ENCODE measurements at regions not wholly inside any gene's neighbourhood (a gene's known extent, or its start where the extent isn't known, plus 50 kb on each side); places are given as distances from the start of the nearest gene placed in this dataset.

GRCh38 chr5:97914483-97914882 lies 731.4 kb upstream of the RIOK2 start:
- no peak for ATAC-seq (replicated peaks)
- Mint-ChIP-seq H3K27ac (no peak overlapping the region), H3K4me3 (no peak overlapping the region), H3K27me3 (no peaks in the 10 kb centered on the region), H3K9me3 (peaks cover 2 to 3% of the 10 kb centered on the region in 2 donors), H3K4me1 (ENCODE audit: low read depth in 2 of 2) (no peaks in the 10 kb centered on the region), H3K36me3 (ENCODE audit: insufficient read depth) (no peaks in the 10 kb centered on the region)
- DNase-seq = no peak

GRCh38 chr5:97915106-97915505 lies 732.1 kb upstream of the RIOK2 start:
- H3K4me3 Mint-ChIP-seq = no peak overlapping the region

GRCh38 chr5:97918057-97918456 lies 735.0 kb upstream of the RIOK2 start:
- DNase-seq = no peak
- ATAC-seq (replicated peaks) = no peak
- H3K36me3 Mint-ChIP-seq (ENCODE audit: insufficient read depth) = peaks cover 3% of the 10 kb centered on the region
- H3K27me3 Mint-ChIP-seq = no peaks in the 10 kb centered on the region
- no peak overlapping the region for H3K4me3 Mint-ChIP-seq
- peaks cover 1 to 13% of the 10 kb centered on the region in 2 donors for H3K9me3 Mint-ChIP-seq
- H3K4me1 Mint-ChIP-seq (ENCODE audit: low read depth in 2 of 2) = no peaks in the 10 kb centered on the region
- H3K27ac Mint-ChIP-seq = no peak overlapping the region

More at GRCh38 chr5:97915106-97915505, 732.1 kb upstream of the RIOK2 start:
- DNase-seq (no peak), ATAC-seq (replicated peaks) (no peak)
- Mint-ChIP-seq H3K36me3 (ENCODE audit: insufficient read depth) (no peaks in the 10 kb centered on the region), H3K27me3 (no peaks in the 10 kb centered on the region), H3K27ac (no peak overlapping the region), H3K9me3 (peaks cover 2 to 7% of the 10 kb centered on the region in 2 donors), H3K4me1 (ENCODE audit: low read depth in 2 of 2) (no peaks in the 10 kb centered on the region)

GRCh38 chr5:97918620-97919019 lies 735.6 kb upstream of the RIOK2 start:
- H3K36me3 Mint-ChIP-seq (ENCODE audit: insufficient read depth) = peaks cover 3% of the 10 kb centered on the region
- peaks cover 1 to 13% of the 10 kb centered on the region in 2 donors for H3K9me3 Mint-ChIP-seq
- H3K27me3 Mint-ChIP-seq = no peaks in the 10 kb centered on the region
- ATAC-seq (replicated peaks) (no peak), DNase-seq (no peak)
- H3K4me3 Mint-ChIP-seq = no peak overlapping the region
- no peaks in the 10 kb centered on the region for H3K4me1 Mint-ChIP-seq (ENCODE audit: low read depth in 2 of 2)
- H3K27ac Mint-ChIP-seq = no peak overlapping the region

- peaks cover 3% of the 10 kb centered on the region for H3K36me3 Mint-ChIP-seq (ENCODE audit: insufficient read depth)
- H3K27ac Mint-ChIP-seq = no peak overlapping the region
- no peak for ATAC-seq (replicated peaks)
- no peak for DNase-seq
- no peaks in the 10 kb centered on the region for H3K27me3 Mint-ChIP-seq
- H3K9me3 Mint-ChIP-seq = peaks cover 1 to 13% of the 10 kb centered on the region in 2 donors
- H3K4me1 Mint-ChIP-seq (ENCODE audit: low read depth in 2 of 2) = no peaks in the 10 kb centered on the region
- no peak overlapping the region for H3K4me3 Mint-ChIP-seq
Observed at GRCh38 chr5:97919719-97920118, 736.7 kb upstream of the RIOK2 start.

GRCh38 chr5:97922776-97923175 lies 739.7 kb upstream of the RIOK2 start:
- Mint-ChIP-seq H3K27ac (no peak overlapping the region), H3K4me3 (no peak overlapping the region), H3K4me1 (ENCODE audit: low read depth in 2 of 2) (no peaks in the 10 kb centered on the region), H3K27me3 (no peaks in the 10 kb centered on the region), H3K9me3 (peaks cover 5 to 13% of the 10 kb centered on the region in 2 donors), H3K36me3 (ENCODE audit: insufficient read depth) (peaks cover 3% of the 10 kb centered on the region)
- DNase-seq = no peak
- no peak for ATAC-seq (replicated peaks)

GRCh38 chr5:97923496-97923895 lies 740.4 kb upstream of the RIOK2 start:
- H3K27ac Mint-ChIP-seq = no peak overlapping the region
- H3K4me3 Mint-ChIP-seq = no peak overlapping the region
- peaks cover 3% of the 10 kb centered on the region for H3K36me3 Mint-ChIP-seq (ENCODE audit: insufficient read depth)
- H3K9me3 Mint-ChIP-seq = peaks cover 5 to 13% of the 10 kb centered on the region in 2 donors
- DNase-seq = no peak
- no peaks in the 10 kb centered on the region for H3K27me3 Mint-ChIP-seq
- ATAC-seq (replicated peaks) = no peak
- H3K4me1 Mint-ChIP-seq (ENCODE audit: low read depth in 2 of 2) = no peaks in the 10 kb centered on the region

- peaks cover 5 to 13% of the 10 kb centered on the region in 2 donors for H3K9me3 Mint-ChIP-seq
- no peaks in the 10 kb centered on the region for H3K27me3 Mint-ChIP-seq
- no peak overlapping the region for H3K27ac Mint-ChIP-seq
- H3K36me3 Mint-ChIP-seq (ENCODE audit: insufficient read depth) = peaks cover 3% of the 10 kb centered on the region
- no peak overlapping the region for H3K4me3 Mint-ChIP-seq
- no peaks in the 10 kb centered on the region for H3K4me1 Mint-ChIP-seq (ENCODE audit: low read depth in 2 of 2)
- ATAC-seq (replicated peaks) (no peak), DNase-seq (no peak)
Observed at GRCh38 chr5:97923997-97924396, 741.0 kb upstream of the RIOK2 start.

- no peaks in the 10 kb centered on the region for H3K27me3 Mint-ChIP-seq
- H3K4me1 Mint-ChIP-seq (ENCODE audit: low read depth in 2 of 2) = no peaks in the 10 kb centered on the region
Observed at GRCh38 chr5:97929383-97929782, 746.3 kb upstream of the RIOK2 start.

GRCh38 chr5:97931829-97932228 lies 748.8 kb upstream of the RIOK2 start:
- DNase-seq (no peak), ATAC-seq (replicated peaks) (no peak)
- no peak overlapping the region for H3K4me3 Mint-ChIP-seq
- H3K27ac Mint-ChIP-seq = no peak overlapping the region
- no peaks in the 10 kb centered on the region for H3K4me1 Mint-ChIP-seq (ENCODE audit: low read depth in 2 of 2)
- H3K9me3 Mint-ChIP-seq = peaks cover 6 to 25% of the 10 kb centered on the region in 2 donors
- no peaks in the 10 kb centered on the region for H3K36me3 Mint-ChIP-seq (ENCODE audit: insufficient read depth)
- no peaks in the 10 kb centered on the region for H3K27me3 Mint-ChIP-seq

More at GRCh38 chr5:97929383-97929782, 746.3 kb upstream of the RIOK2 start:
- no peaks in the 10 kb centered on the region for H3K36me3 Mint-ChIP-seq (ENCODE audit: insufficient read depth)
- ATAC-seq (replicated peaks) (no peak), DNase-seq (no peak)
- H3K27ac Mint-ChIP-seq = no peak overlapping the region
- peaks cover 5 to 16% of the 10 kb centered on the region in 2 donors for H3K9me3 Mint-ChIP-seq
- no peak overlapping the region for H3K4me3 Mint-ChIP-seq

- Mint-ChIP-seq H3K27me3 (no peaks in the 10 kb centered on the region), H3K9me3 (peaks cover 4 to 31% of the 10 kb centered on the region in 2 donors), H3K36me3 (ENCODE audit: insufficient read depth) (no peaks in the 10 kb centered on the region), H3K4me1 (ENCODE audit: low read depth in 2 of 2) (no peaks in the 10 kb centered on the region), H3K4me3 (no peak overlapping the region), H3K27ac (no peak overlapping the region)
- no peak for ATAC-seq (replicated peaks)
- DNase-seq = no peak
Observed at GRCh38 chr5:97936231-97936630, 753.2 kb upstream of the RIOK2 start.

GRCh38 chr5:97937846-97938245 lies 754.8 kb upstream of the RIOK2 start:
- Mint-ChIP-seq H3K27ac (no peak overlapping the region), H3K4me3 (no peak overlapping the region), H3K9me3 (peaks cover 4 to 31% of the 10 kb centered on the region in 2 donors), H3K36me3 (ENCODE audit: insufficient read depth) (no peaks in the 10 kb centered on the region), H3K27me3 (no peaks in the 10 kb centered on the region), H3K4me1 (ENCODE audit: low read depth in 2 of 2) (no peaks in the 10 kb centered on the region)
- no peak for ATAC-seq (replicated peaks)
- no peak for DNase-seq

- ATAC-seq (replicated peaks) (no peak), DNase-seq (no peak)
- Mint-ChIP-seq H3K9me3 (peaks cover 0 to 12% of the 10 kb centered on the region in 2 donors), H3K4me3 (no peak overlapping the region), H3K36me3 (ENCODE audit: insufficient read depth) (no peaks in the 10 kb centered on the region), H3K27me3 (no peaks in the 10 kb centered on the region), H3K27ac (no peak overlapping the region), H3K4me1 (ENCODE audit: low read depth in 2 of 2) (no peaks in the 10 kb centered on the region)
Observed at GRCh38 chr5:97943036-97943435, 760.0 kb upstream of the RIOK2 start.

GRCh38 chr5:97951139-97951538 lies 768.1 kb upstream of the RIOK2 start:
- Mint-ChIP-seq H3K36me3 (ENCODE audit: insufficient read depth) (no peaks in the 10 kb centered on the region), H3K27me3 (no peaks in the 10 kb centered on the region), H3K4me1 (ENCODE audit: low read depth in 2 of 2) (no peaks in the 10 kb centered on the region), H3K4me3 (no peak overlapping the region), H3K27ac (no peak overlapping the region), H3K9me3 (peaks cover 5 to 13% of the 10 kb centered on the region in 2 donors)
- ATAC-seq (replicated peaks) (no peak), DNase-seq (no peak)

- Mint-ChIP-seq H3K4me1 (ENCODE audit: low read depth in 2 of 2) (no peaks in the 10 kb centered on the region), H3K36me3 (ENCODE audit: insufficient read depth) (peaks cover 4% of the 10 kb centered on the region), H3K27ac (no peak overlapping the region)
Observed at GRCh38 chr5:97955450-97955849, 772.4 kb upstream of the RIOK2 start.

More at GRCh38 chr5:97955450-97955849, 772.4 kb upstream of the RIOK2 start:
- ATAC-seq (replicated peaks) (no peak), DNase-seq (no peak)
- H3K27me3 Mint-ChIP-seq = no peaks in the 10 kb centered on the region
- peaks cover 6 to 35% of the 10 kb centered on the region in 2 donors for H3K9me3 Mint-ChIP-seq
- no peak overlapping the region for H3K4me3 Mint-ChIP-seq

All from effector memory CD8-positive, alpha-beta T cell (primary cell).